Left lung (tissue), 4 donors: ENCODE measurements at regions not wholly inside any gene's neighbourhood (a gene's known extent, or its start where the extent isn't known, plus 50 kb on each side); places are given as distances from the start of the nearest gene placed in this dataset.

ENCODE experiments used
- ATAC-seq: fragments of 200-7000 bp; cut with Tn5 transposase; one replicate; pipeline ENCODE4 v1.9.1; 2020; ENCODE audit warnings: moderate library complexity
- DNase-seq, 4 donors: peaks; one replicate each; pipeline ENCODE4 v3.0.0-alpha.2; 2013 to 2020
- H3K27ac ChIP-seq, 2 donors: fragments of 200-600 bp; sonication (generic) in 1 of 2; one replicate each; pipeline versions ENCODE4 v1.5.0 to v1.8.0; 2020 to 2021
- H3K27me3 ChIP-seq, 2 donors: fragments of 200-600 bp; sonication (generic) in 1 of 2; one replicate each; pipeline versions ENCODE4 v1.5.0 to v1.8.0; 2020 to 2021
- H3K36me3 ChIP-seq, 2 donors: fragments of 200-600 bp; sonication (generic) in 1 of 2; one replicate each; pipeline versions ENCODE4 v1.5.0 to v1.8.0; 2020 to 2021
- H3K4me1 ChIP-seq, 2 donors: fragments of 200-600 bp; one replicate each; pipeline ENCODE4 v1.8.0; 2021
- H3K4me3 ChIP-seq, 2 donors: fragments of 200-600 bp; sonication (generic) in 1 of 2; one replicate each; pipeline versions ENCODE4 v1.5.0 to v1.8.0; 2020 to 2021; ENCODE audit warnings: mild to moderate bottlenecking in 1 of 2
- H3K9me3 ChIP-seq, 2 donors: fragments of 200-600 bp; sonication (generic) in 1 of 2; one replicate each; pipeline versions ENCODE4 v1.5.0 to v1.8.0; 2020 to 2021
- intact Hi-C, 2 donors: fragments of 100-400 bp; cut with DNase I; formaldehyde crosslinking; loops; one replicate each; pipeline versions ENCODE4 v1.11.2 to v1.14.2; 2022
- TF ChIP-seq, protein P1 (sequence below), 2 donors: fragments of 200-600 bp; sonication (generic) in 1 of 2; IDR thresholded peaks; one replicate each; pipeline versions ENCODE4 v1.5.0 to v1.8.0; 2021; ENCODE audit warnings: antibody characterized with exemption in 2 of 2
- donor health status: DM: no; HTN: yes; CAD: no.
- donor health status: DM: no; HTN: no; CAD: no.

DNA sequence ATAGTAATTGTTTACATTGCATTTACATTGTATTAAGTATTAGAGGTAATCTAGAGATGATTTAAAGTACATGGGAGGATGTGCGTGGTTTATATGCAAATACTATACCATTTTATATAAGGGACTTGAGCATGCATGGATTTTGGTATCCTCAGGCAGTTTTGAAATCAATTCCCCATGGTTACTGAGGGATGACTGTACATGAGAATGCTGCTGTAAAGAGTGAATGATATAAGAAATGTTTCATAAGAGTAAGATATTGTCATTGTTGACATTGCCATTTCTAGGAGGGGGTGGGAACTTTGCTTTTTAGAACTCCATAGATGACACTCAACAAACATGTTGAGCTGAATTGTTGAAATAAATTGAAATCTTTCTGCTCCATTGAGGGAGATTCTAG is 185.0 kb downstream of the SEMA6A start:
- H3K9me3 ChIP-seq, result no peaks in the 10 kb centered on the region
- no peak for ATAC-seq
- no peaks in the 10 kb centered on the region for H3K4me1 ChIP-seq
- TF ChIP-seq, protein P1, sequence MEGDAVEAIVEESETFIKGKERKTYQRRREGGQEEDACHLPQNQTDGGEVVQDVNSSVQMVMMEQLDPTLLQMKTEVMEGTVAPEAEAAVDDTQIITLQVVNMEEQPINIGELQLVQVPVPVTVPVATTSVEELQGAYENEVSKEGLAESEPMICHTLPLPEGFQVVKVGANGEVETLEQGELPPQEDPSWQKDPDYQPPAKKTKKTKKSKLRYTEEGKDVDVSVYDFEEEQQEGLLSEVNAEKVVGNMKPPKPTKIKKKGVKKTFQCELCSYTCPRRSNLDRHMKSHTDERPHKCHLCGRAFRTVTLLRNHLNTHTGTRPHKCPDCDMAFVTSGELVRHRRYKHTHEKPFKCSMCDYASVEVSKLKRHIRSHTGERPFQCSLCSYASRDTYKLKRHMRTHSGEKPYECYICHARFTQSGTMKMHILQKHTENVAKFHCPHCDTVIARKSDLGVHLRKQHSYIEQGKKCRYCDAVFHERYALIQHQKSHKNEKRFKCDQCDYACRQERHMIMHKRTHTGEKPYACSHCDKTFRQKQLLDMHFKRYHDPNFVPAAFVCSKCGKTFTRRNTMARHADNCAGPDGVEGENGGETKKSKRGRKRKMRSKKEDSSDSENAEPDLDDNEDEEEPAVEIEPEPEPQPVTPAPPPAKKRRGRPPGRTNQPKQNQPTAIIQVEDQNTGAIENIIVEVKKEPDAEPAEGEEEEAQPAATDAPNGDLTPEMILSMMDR (IDR thresholded peaks at IDR 0.05), result no peak
- no peak for DNase-seq
- no peak overlapping the region for H3K27ac ChIP-seq
- intact Hi-C loops, result no loop called here
- no peak overlapping the region for H3K4me3 ChIP-seq
- H3K36me3 ChIP-seq, result no peaks in the 10 kb centered on the region
- H3K27me3 ChIP-seq, result no peaks in the 10 kb centered on the region

DNA sequence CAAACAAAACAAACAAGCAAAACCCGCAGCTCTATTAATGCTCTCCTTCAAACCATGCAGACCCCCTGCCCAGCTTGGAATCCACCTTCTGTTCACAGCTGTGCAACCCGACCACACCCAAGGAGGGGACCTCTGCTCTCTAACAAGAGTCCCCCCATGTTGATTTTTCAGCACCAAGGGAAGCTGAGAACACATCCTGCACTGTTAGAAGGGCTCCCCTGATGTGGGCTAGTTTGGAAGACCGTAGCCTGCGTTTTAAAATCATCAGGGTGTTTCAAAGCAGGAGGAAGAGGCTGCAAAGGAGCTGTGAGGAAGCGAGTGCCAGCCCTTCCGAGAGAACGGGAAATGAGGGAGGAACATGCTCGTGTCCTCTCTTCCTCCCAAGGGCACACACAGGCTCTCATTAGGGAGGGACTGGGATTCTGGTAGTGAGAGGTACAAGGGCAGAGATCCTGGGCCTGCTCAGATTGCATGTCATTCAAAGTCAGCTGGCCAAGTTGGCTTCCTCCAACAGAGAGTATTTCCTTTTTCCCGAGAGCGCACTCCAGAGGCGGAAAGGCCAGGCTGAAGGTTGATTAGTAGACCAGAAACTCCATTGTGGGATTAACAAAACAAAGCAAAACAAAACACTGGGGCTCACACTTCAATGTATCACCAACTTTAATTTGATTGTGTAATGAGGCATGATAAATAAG is 185.9 kb downstream of the SEMA6A start:
- ATAC-seq (peak; percentile 31), DNase-seq (peak in 1 of 4 donors; percentile 16)
- H3K36me3 ChIP-seq, result no peaks in the 10 kb centered on the region
- H3K4me1 ChIP-seq, result no peaks in the 10 kb centered on the region
- peak overlapping the region in 1 of 2 donors; percentile 40 for H3K27ac ChIP-seq
- no peaks in the 10 kb centered on the region for H3K27me3 ChIP-seq
- H3K4me3 ChIP-seq, result no peak overlapping the region
- TF ChIP-seq, protein P1 (IDR thresholded peaks at IDR 0.05), result no peak
- intact Hi-C loops, result no loop called here
- no peaks in the 10 kb centered on the region for H3K9me3 ChIP-seq

DNA sequence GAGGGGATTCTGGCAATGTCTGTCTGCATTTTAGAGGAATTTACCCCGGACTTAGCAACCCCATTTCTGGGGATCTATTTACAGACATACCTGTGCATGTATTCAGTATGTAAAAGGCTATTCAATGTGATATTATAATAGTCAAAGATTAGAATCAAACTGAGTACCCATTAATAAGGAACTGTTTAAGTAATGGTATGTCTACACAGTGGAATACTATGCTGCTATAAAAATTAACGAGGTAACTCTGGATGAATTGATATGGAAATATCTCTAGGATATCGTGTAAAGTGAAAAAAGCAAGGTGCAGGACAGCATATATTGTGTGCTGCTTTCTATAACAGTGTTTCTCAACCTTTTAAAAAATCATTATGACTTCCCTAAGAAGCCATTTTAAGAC is 186.9 kb downstream of the SEMA6A start:
- no peaks in the 10 kb centered on the region for H3K27me3 ChIP-seq
- no peak for ATAC-seq
- intact Hi-C loops, result no loop called here
- no peaks in the 10 kb centered on the region for H3K9me3 ChIP-seq
- no peak overlapping the region for H3K27ac ChIP-seq
- no peaks in the 10 kb centered on the region for H3K36me3 ChIP-seq
- TF ChIP-seq, protein P1 (IDR thresholded peaks at IDR 0.05), result no peak
- H3K4me3 ChIP-seq, result no peak overlapping the region
- H3K4me1 ChIP-seq, result no peaks in the 10 kb centered on the region
- DNase-seq, result no peak

DNA sequence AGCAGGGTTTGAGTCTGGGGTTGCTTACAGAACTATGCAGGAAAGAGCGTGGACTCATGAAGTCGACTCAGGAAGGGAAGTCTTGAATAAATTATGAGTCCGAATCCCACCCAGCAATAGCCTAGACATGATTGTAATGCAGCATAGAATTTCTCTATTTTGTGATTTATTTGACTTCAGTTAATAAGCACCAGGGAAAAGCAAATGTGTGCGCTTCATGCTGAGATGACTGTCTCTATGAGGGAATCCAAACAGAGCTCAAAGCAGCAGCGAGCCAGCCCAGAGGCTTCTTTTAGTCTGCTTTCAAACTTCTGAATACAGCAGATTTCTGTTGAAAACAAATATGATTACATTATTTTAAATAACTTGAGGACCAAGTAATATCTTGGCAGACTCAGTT is 188.0 kb downstream of the SEMA6A start:
- Histone ChIP-seq H3K27me3 (no peaks in the 10 kb centered on the region), H3K27ac (no peak overlapping the region), H3K4me3 (no peak overlapping the region), H3K9me3 (no peaks in the 10 kb centered on the region), H3K4me1 (no peaks in the 10 kb centered on the region), H3K36me3 (no peaks in the 10 kb centered on the region)
- DNase-seq (no peak), ATAC-seq (no peak)
- intact Hi-C loops, result no loop called here
- TF ChIP-seq, protein P1 (IDR thresholded peaks at IDR 0.05), result no peak

DNA sequence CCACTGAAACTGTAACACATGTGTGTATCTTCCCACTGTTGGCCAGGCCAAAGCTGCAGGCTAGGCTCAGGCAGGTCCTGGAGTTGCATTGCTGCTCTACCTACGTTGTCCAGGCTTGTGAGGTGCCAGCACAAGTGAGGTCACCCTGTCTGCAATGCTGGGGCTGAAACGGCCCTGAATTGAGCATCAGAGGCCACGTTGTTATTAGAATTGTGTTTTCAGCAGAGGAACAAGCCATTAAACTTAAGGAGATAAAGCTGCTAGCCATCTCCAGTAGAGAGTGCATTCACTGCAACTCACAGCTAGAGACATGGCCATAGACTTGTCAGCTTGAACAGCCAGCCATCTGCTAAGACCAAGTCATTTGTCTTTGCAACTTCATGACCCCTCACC is 191.8 kb downstream of the SEMA6A start:
- peak overlapping the region in 1 of 2 donors; percentile 10 for H3K27ac ChIP-seq
- intact Hi-C loops, result no loop called here
- TF ChIP-seq, protein P1 (IDR thresholded peaks at IDR 0.05), result no peak

More for the DNA sequence above, 191.8 kb downstream of the SEMA6A start:
- Histone ChIP-seq H3K4me3 (no peak overlapping the region), H3K9me3 (no peaks in the 10 kb centered on the region), H3K36me3 (no peaks in the 10 kb centered on the region), H3K4me1 (no peaks in the 10 kb centered on the region), H3K27me3 (no peaks in the 10 kb centered on the region)
- no peak for DNase-seq
- ATAC-seq, result no peak
